ENCODE measurements at regions not wholly inside any gene's neighbourhood (a gene's known extent, or its start where the extent isn't known, plus 50 kb on each side); places are given as distances from the start of the nearest gene placed in this dataset.

DNA sequence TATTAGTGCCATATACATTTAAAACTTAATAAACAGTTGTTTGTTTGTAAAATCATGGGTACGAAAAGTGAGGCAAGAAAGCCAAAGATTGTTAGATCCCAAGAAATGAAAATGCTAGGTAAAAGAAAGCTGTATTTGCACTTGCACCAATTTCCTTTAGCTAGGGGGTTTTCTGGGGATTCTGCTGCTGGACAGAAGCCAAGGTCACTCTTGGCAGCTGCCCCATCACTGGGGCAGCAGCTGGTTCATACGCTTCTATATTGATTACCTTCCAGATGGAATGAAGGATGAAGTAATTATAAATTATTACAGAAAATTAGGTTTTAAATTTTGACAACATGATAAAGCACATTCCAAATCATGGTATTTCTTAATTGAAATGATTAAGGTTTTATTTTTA is 127.4 kb downstream of the SLITRK5 start:
- intact Hi-C loops (cut with DNase I): no loop called here
- Histone ChIP-seq H3K36me3 (no peaks in the 10 kb centered on the region), H3K27me3 (no peaks in the 10 kb centered on the region), H3K27ac (no peak overlapping the region), H3K4me1 (ENCODE audit: insufficient read depth) (no peaks in the 10 kb centered on the region), H3K4me3 (no peak overlapping the region), H3K9me3 (no peaks in the 10 kb centered on the region)
- DNase-seq: no peak
- 43 to 66% (median 54%) methylated on average over 2 of the region's 2 CpGs for WGBS, 3 donors
- TF ChIP-seq POLR2A (IDR thresholded peaks at IDR 0.05): no peak
- TF ChIP-seq, protein P1, sequence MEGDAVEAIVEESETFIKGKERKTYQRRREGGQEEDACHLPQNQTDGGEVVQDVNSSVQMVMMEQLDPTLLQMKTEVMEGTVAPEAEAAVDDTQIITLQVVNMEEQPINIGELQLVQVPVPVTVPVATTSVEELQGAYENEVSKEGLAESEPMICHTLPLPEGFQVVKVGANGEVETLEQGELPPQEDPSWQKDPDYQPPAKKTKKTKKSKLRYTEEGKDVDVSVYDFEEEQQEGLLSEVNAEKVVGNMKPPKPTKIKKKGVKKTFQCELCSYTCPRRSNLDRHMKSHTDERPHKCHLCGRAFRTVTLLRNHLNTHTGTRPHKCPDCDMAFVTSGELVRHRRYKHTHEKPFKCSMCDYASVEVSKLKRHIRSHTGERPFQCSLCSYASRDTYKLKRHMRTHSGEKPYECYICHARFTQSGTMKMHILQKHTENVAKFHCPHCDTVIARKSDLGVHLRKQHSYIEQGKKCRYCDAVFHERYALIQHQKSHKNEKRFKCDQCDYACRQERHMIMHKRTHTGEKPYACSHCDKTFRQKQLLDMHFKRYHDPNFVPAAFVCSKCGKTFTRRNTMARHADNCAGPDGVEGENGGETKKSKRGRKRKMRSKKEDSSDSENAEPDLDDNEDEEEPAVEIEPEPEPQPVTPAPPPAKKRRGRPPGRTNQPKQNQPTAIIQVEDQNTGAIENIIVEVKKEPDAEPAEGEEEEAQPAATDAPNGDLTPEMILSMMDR (IDR thresholded peaks at IDR 0.05): no peak
- no peak for TF ChIP-seq EP300 (IDR thresholded peaks at IDR 0.05)

DNA sequence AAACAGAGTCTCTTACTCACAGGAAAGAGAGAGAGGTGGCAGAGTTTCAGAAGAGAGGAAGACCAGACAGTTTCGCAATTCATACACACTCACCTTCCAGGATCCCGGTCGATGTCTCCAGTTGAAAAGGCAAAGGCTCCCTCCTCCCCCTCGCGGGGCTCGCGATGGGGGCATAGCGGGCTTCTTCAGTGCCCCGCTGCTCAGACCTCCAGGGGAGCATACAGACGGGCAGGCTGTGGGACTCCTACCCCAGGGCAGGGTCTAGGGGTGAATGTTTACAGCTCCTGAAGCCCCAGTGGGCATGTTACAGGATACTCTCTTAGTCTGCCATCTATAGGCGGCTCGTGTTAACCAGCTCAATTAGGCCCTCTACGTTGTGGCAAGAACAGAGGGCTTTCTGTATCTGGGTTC is 139.2 kb downstream of the SLITRK5 start:
- Histone ChIP-seq H3K36me3 (no peaks in the 10 kb centered on the region), H3K27ac (no peak overlapping the region), H3K27me3 (no peaks in the 10 kb centered on the region), H3K9me3 (no peaks in the 10 kb centered on the region), H3K4me1 (ENCODE audit: insufficient read depth) (no peaks in the 10 kb centered on the region), H3K4me3 (no peak overlapping the region)
- no peak for DNase-seq
- 40 to 53% (median 44%) methylated on average over 13 of the region's 13 CpGs for WGBS, 3 donors
- TF ChIP-seq EP300 (IDR thresholded peaks at IDR 0.05): no peak
- TF ChIP-seq, protein P1 (IDR thresholded peaks at IDR 0.05): no peak
- TF ChIP-seq POLR2A (IDR thresholded peaks at IDR 0.05): no peak
- intact Hi-C loops (cut with DNase I): no loop called here

DNA sequence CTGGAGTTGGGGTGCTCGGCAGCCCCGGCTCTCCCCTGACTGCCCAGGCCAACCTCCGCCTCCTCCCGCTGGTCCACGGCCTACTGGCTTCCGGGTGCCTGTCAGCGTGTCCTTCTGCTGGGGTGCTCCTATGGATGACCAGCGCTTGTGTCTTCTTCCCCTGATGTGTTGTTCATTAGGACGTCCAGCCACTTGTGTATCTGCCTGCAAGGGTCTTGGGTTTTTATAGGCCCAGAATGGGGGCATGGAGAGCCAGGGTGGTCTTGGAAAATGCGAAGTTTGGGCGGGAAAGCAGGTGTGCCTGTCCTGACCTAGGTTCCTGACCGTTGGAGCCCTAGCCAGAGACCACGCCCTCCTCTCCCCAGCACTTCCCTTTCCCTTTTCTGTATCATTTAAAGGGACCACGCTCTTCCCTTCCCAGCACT is 139.8 kb downstream of the SLITRK5 start:
- TF ChIP-seq, protein P1 (IDR thresholded peaks at IDR 0.05): no peak
- no peak for TF ChIP-seq POLR2A (IDR thresholded peaks at IDR 0.05)
- TF ChIP-seq EP300 (IDR thresholded peaks at IDR 0.05): no peak
- Histone ChIP-seq H3K9me3 (no peaks in the 10 kb centered on the region), H3K36me3 (no peaks in the 10 kb centered on the region), H3K27me3 (no peaks in the 10 kb centered on the region), H3K4me1 (ENCODE audit: insufficient read depth) (no peaks in the 10 kb centered on the region), H3K27ac (no peak overlapping the region), H3K4me3 (no peak overlapping the region)
- DNase-seq: no peak
- WGBS, 3 donors: 90 to 92% (median 90%) methylated on average over 12 to 14 of the region's 14 CpGs
- intact Hi-C loops (cut with DNase I): no loop called here

DNA sequence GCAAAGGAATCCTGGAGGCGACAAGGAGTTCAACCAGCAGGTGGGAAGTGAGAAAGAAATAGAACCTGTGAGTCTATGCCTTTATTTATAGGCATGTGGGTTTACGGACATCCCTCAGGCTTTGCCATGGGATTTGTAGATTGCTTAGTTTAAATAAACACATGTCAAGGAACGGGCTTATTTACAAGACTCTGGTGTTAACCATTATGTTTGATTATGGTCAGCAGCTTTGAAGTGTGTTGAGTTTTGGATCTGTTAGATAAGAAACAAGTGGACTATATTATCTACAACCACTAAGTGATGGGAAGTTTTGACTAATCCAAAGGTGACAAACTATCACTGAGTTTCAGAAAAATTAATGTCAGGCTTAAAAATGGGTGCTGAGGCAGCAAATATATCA is 143.2 kb downstream of the SLITRK5 start:
- DNase-seq: no peak
- TF ChIP-seq, protein P1 (IDR thresholded peaks at IDR 0.05): no peak
- TF ChIP-seq POLR2A (IDR thresholded peaks at IDR 0.05): no peak
- H3K4me1 ChIP-seq (ENCODE audit: insufficient read depth): no peaks in the 10 kb centered on the region
- H3K4me3 ChIP-seq: no peak overlapping the region
- no peak overlapping the region for H3K27ac ChIP-seq
- H3K27me3 ChIP-seq: no peaks in the 10 kb centered on the region
- WGBS, 3 donors: 59 to 66% (median 64%) methylated on average over 3 of the region's 3 CpGs
- intact Hi-C loops (cut with DNase I): no loop called here
- H3K36me3 ChIP-seq: no peaks in the 10 kb centered on the region
- no peaks in the 10 kb centered on the region for H3K9me3 ChIP-seq

DNA sequence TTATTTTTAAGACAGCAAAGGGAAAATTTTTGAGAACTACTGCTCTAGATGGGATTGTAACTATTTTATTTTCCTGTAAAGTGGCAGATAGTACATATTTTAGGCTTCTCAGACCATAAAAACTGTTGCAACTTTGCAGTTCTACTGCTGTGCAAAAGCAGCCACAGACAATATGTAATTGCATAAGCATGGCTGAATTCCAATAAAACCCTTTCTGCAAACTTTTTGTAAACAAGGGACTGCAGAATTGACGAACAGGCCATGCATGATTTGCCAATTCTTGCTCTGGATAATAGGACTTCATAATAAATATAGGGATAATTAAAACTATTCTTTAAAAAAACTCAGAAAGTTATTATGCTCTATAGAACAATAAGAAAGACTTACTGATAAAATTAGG is 149.1 kb downstream of the SLITRK5 start:
- H3K27me3 ChIP-seq: no peaks in the 10 kb centered on the region
- intact Hi-C loops (cut with DNase I): no loop called here
- no peaks in the 10 kb centered on the region for H3K9me3 ChIP-seq
- TF ChIP-seq, protein P1 (IDR thresholded peaks at IDR 0.05): no peak
- TF ChIP-seq EP300 (IDR thresholded peaks at IDR 0.05) (no peak), POLR2A (IDR thresholded peaks at IDR 0.05) (no peak)
- no peak overlapping the region for H3K4me3 ChIP-seq
- no peak overlapping the region for H3K27ac ChIP-seq
- DNase-seq: no peak
- H3K36me3 ChIP-seq: no peaks in the 10 kb centered on the region
- H3K4me1 ChIP-seq (ENCODE audit: insufficient read depth): no peaks in the 10 kb centered on the region
- 4 to 27% (median 9%) methylated on average over 1 of the region's 1 CpG for WGBS, 3 donors

Data from ovary (tissue), 7 donors.